ENCODE measurements at regions not wholly inside any gene's neighbourhood (a gene's known extent, or its start where the extent isn't known, plus 50 kb on each side); places are given as distances from the start of the nearest gene placed in this dataset.

DNA sequence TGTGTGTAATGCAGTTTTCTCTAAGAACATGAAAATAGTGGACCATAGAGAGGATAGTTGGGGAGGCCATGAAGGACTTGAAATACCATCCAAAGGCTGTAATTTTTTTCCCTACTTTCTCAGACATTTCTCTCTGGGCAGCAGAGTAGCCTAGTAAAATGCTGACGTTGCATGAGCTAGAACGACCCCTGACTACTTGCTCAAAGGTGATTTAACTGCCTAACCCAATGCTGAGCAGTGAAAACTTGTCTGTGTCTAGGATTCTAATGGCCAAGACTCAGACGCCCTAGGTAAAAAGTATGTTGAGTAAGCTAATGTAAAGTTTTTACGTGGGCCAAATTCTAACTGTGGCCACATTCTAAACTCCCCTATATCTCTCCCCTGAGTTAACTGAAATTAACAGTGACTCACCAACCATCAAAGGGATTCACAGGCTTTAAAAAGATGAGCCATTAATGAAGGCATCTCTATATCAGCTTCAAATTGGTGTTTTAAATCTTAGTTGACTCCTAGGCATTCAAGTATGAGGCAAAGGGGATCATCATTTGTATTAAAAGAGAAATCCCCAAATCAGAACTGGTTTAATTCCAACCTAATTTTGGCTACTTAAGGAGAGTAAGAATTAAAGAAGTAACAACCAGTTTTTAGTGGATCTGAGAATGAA lies 121.0 kb upstream of the GAS1 start:
- CTCF ChIA-PET, result no interaction called here
- H3K27me3 ChIP-seq (ENCODE audit: low read length), result no peaks in the 10 kb centered on the region
- no peaks in the 10 kb centered on the region for H3K9me2 ChIP-seq (replicated peaks; ENCODE audit: low read length)
- no TSS peak for BruUV-seq (replicated peaks)
- H3K4me3 ChIP-seq (ENCODE audit: low read length), result no peak overlapping the region
- ATAC-seq (no peak), DNase-seq (no peak)
- H3K9me3 ChIP-seq (ENCODE audit: low read length), result no peaks in the 10 kb centered on the region
- H3K4me2 ChIP-seq (ENCODE audit: low read length), result no peak overlapping the region
- no peaks in the 10 kb centered on the region for H4K20me1 ChIP-seq (ENCODE audit: low read length)
- no peak overlapping the region for H2AFZ ChIP-seq (ENCODE audit: low read length)
- no peak overlapping the region for H3K27ac ChIP-seq (ENCODE audit: low read length)
- no peak overlapping the region for H3K9ac ChIP-seq (ENCODE audit: low read length)
- intact Hi-C loops (cut with micrococcal nuclease), result no loop called here
- H3K79me2 ChIP-seq (ENCODE audit: low read length), result no peaks in the 10 kb centered on the region
- no peaks in the 10 kb centered on the region for H3K36me3 ChIP-seq (ENCODE audit: low read depth, low read length)
- TF ChIP-seq, protein P1, sequence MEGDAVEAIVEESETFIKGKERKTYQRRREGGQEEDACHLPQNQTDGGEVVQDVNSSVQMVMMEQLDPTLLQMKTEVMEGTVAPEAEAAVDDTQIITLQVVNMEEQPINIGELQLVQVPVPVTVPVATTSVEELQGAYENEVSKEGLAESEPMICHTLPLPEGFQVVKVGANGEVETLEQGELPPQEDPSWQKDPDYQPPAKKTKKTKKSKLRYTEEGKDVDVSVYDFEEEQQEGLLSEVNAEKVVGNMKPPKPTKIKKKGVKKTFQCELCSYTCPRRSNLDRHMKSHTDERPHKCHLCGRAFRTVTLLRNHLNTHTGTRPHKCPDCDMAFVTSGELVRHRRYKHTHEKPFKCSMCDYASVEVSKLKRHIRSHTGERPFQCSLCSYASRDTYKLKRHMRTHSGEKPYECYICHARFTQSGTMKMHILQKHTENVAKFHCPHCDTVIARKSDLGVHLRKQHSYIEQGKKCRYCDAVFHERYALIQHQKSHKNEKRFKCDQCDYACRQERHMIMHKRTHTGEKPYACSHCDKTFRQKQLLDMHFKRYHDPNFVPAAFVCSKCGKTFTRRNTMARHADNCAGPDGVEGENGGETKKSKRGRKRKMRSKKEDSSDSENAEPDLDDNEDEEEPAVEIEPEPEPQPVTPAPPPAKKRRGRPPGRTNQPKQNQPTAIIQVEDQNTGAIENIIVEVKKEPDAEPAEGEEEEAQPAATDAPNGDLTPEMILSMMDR (conservative IDR thresholded peaks at IDR 0.05; ENCODE audit: low read depth, low read length), result no peak
- TF ChIP-seq EZH2phosphoT487 (IDR thresholded peaks at IDR 0.05; ENCODE audit: borderline replicate concordance, low read length) (no peak), EZH2 (IDR thresholded peaks at IDR 0.05; ENCODE audit: low read length, unreplicated experiment) (no peak)
- H3F3A ChIP-seq (ENCODE audit: low read length, unreplicated experiment), result no peaks in the 10 kb centered on the region
- H3K4me1 ChIP-seq (ENCODE audit: insufficient read depth, low read length), result no peaks in the 10 kb centered on the region
- POLR2A ChIA-PET (ENCODE audit: unreplicated experiment), result no interaction called here

DNA sequence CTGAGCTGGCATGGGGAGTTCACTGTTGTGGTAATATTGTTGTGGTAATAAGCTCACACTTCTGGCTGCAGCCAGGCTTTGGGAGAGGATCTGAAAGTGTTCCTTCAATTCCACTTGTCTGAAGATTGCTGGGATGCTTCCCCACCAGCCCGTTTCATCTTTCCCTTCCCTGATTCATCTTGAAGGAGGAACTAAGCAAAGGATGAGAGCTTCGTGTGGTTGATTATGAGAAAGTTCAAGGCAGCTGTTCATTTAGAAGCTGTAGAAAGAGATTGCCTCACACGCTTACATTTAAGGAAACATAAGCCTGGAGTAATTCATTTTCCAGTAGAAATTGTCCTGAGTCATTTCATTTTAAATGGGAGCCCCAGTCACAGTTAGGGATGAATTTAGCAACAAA lies 122.4 kb upstream of the GAS1 start:
- Histone ChIP-seq H2AFZ (ENCODE audit: low read length) (no peak overlapping the region), H3F3A (ENCODE audit: low read length, unreplicated experiment) (no peaks in the 10 kb centered on the region), H3K4me1 (ENCODE audit: insufficient read depth, low read length) (no peaks in the 10 kb centered on the region), H3K4me2 (ENCODE audit: low read length) (no peak overlapping the region), H3K36me3 (ENCODE audit: low read depth, low read length) (no peaks in the 10 kb centered on the region), H3K79me2 (ENCODE audit: low read length) (no peaks in the 10 kb centered on the region), H3K27me3 (ENCODE audit: low read length) (no peaks in the 10 kb centered on the region), H4K20me1 (ENCODE audit: low read length) (no peaks in the 10 kb centered on the region), H3K9ac (ENCODE audit: low read length) (no peak overlapping the region), H3K27ac (ENCODE audit: low read length) (no peak overlapping the region), H3K4me3 (ENCODE audit: low read length) (no peak overlapping the region), H3K9me2 (replicated peaks; ENCODE audit: low read length) (no peaks in the 10 kb centered on the region), H3K9me3 (ENCODE audit: low read length) (no peaks in the 10 kb centered on the region)
- no TSS peak for BruUV-seq (replicated peaks)
- POLR2A ChIA-PET (ENCODE audit: unreplicated experiment), result no interaction called here
- no peak for ATAC-seq
- CTCF ChIA-PET, result no interaction called here
- no peak for DNase-seq
- intact Hi-C loops (cut with micrococcal nuclease), result no loop called here
- TF ChIP-seq, protein P1 (conservative IDR thresholded peaks at IDR 0.05; ENCODE audit: low read depth, low read length), result no peak

DNA sequence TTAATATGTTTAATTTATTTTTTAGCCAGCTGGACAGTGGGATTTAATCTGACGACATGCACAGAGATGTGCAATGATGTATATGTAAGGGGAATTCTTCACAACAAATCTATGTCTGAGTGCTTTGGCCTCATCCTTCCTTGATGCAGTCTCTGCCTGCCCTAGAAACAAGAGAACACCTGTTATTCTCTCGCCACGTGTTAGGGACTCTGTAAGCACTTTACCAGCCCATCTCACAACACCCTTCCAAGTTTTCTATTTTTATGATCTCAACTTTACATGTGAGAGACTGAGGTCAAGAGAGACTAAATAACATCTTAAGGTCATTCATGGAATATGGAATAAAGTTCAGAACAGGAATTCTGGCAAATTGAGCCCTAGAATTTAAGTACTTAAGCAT lies 123.0 kb upstream of the GAS1 start:
- POLR2A ChIA-PET (ENCODE audit: unreplicated experiment), result no interaction called here
- no peak overlapping the region for H2AFZ ChIP-seq (ENCODE audit: low read length)
- no peaks in the 10 kb centered on the region for H3K9me2 ChIP-seq (replicated peaks; ENCODE audit: low read length)
- no peak overlapping the region for H3K4me3 ChIP-seq (ENCODE audit: low read length)
- TF ChIP-seq, protein P1 (conservative IDR thresholded peaks at IDR 0.05; ENCODE audit: low read depth, low read length), result no peak
- TF ChIP-seq EZH2phosphoT487 (IDR thresholded peaks at IDR 0.05; ENCODE audit: borderline replicate concordance, low read length) (no peak), EZH2 (IDR thresholded peaks at IDR 0.05; ENCODE audit: low read length, unreplicated experiment) (no peak)
- no peak overlapping the region for H3K4me2 ChIP-seq (ENCODE audit: low read length)
- H4K20me1 ChIP-seq (ENCODE audit: low read length), result no peaks in the 10 kb centered on the region
- no peaks in the 10 kb centered on the region for H3K27me3 ChIP-seq (ENCODE audit: low read length)
- no peak for DNase-seq
- no peaks in the 10 kb centered on the region for H3K36me3 ChIP-seq (ENCODE audit: low read depth, low read length)
- H3K9me3 ChIP-seq (ENCODE audit: low read length), result no peaks in the 10 kb centered on the region
- no peak for ATAC-seq
- no peak overlapping the region for H3K27ac ChIP-seq (ENCODE audit: low read length)
- H3F3A ChIP-seq (ENCODE audit: low read length, unreplicated experiment), result no peaks in the 10 kb centered on the region
- intact Hi-C loops (cut with micrococcal nuclease), result no loop called here
- no TSS peak for BruUV-seq (replicated peaks)
- no peak overlapping the region for H3K9ac ChIP-seq (ENCODE audit: low read length)
- CTCF ChIA-PET, result no interaction called here
- no peaks in the 10 kb centered on the region for H3K79me2 ChIP-seq (ENCODE audit: low read length)
- no peaks in the 10 kb centered on the region for H3K4me1 ChIP-seq (ENCODE audit: insufficient read depth, low read length)

Data from PC-3 (cell line).